A549 (cell line): ENCODE measurements at regions not wholly inside any gene's neighbourhood (a gene's known extent, or its start where the extent isn't known, plus 50 kb on each side); places are given as distances from the start of the nearest gene placed in this dataset.

Source experiments
- ATAC-seq, 2 experiments: fragments of 200-7000 bp in 1 of 2; fragments of >200 bp in 1 of 2; cut with Nextera tagmentation in 1 of 2; cut with Tn5 transposase in 1 of 2; 3 replicates each; pipeline versions ENCODE4 v1.8.0 to v1.9.1; 2018 to 2020; ENCODE audit warnings: mild to moderate bottlenecking in 1 of 2, moderate library complexity in 1 of 2
- CTCF ChIA-PET: fragments of 300-600 bp; sonication (Branson Sonifier 250); formaldehyde crosslinking; extraction: SDS; loops from one replicate; lab custom pipeline; 2021; ENCODE audit warnings: antibody characterized with exemption, inconsistent platforms; lab: Yijun Ruan, JAX
- POLR2A ChIA-PET: fragments of 350-600 bp; formaldehyde crosslinking; extraction: SDS; loops from one replicate; lab custom pipeline; 2021; ENCODE audit warnings: antibody characterized with exemption, inconsistent platforms; lab: Yijun Ruan, JAX
- DNase-seq, 2 experiments: peaks; one replicate each; pipeline versions ENCODE4 v3.0.0 to v3.0.0-alpha.2; 2011 to 2016; ENCODE audit warnings: low read depth in 1 of 2, low spot score in 1 of 2
- FAIRE-seq: peaks from 2 replicates; lab custom pipeline; 2011; peaks lifted over from hg19 to GRCh38; lab: Jason Lieb, UNC
- H3K27ac ChIP-seq, 2 experiments: fragments of >200 bp; sonication (Bioruptor Twin); formaldehyde crosslinking; 3 replicates each; pipeline ENCODE4 v1.5.1; 2016 to 2017
- H3K4me1 ChIP-seq: fragments of >200 bp; sonication (Bioruptor Twin); formaldehyde crosslinking; 3 replicates; pipeline ENCODE4 v1.6.1; 2016
- H3K4me2 ChIP-seq: fragments of >200 bp; sonication (Bioruptor Twin); formaldehyde crosslinking; 3 replicates; pipeline ENCODE4 v1.6.1; 2016
- H3K4me3 ChIP-seq: fragments of >200 bp; sonication (Bioruptor Twin); formaldehyde crosslinking; 3 replicates; pipeline ENCODE4 v1.5.1; 2016
- H3K9me3 ChIP-seq: fragments of >200 bp; sonication (Bioruptor Twin); formaldehyde crosslinking; 3 replicates; pipeline ENCODE4 v1.6.1; 2016
- ATOH8 ChIP-seq: fragments of 250-450 bp; sonication (Bioruptor Pico); IDR thresholded peaks from 2 replicates; pipeline ENCODE4 v1.5.0; 2020; ENCODE audit warnings: low read depth, mild to moderate bottlenecking, moderate library complexity
- BCL3 ChIP-seq: fragments of >200 bp; sonication (Bioruptor Twin); formaldehyde crosslinking; IDR thresholded peaks from 3 replicates; pipeline ENCODE4 v1.6.1; 2016
- CEBPB ChIP-seq, 2 experiments: fragments of >200 bp in 1 of 2; sonication (Bioruptor Twin) in 1 of 2; formaldehyde crosslinking in 1 of 2; IDR thresholded peaks; 2 replicates each; pipeline ENCODE4 v1.6.1; 2012 to 2016
- CHD2 ChIP-seq: fragments of 150-350 bp; IDR thresholded peaks from 2 replicates; pipeline ENCODE4 v1.6.1; 2014; ENCODE audit warnings: low read length; ENCODE audit not compliant: partially characterized antibody
- EHMT2 ChIP-seq: fragments of 200-600 bp; sonication (generic); IDR thresholded peaks from 2 replicates; pipeline ENCODE4 v1.6.1; 2016; ENCODE audit warnings: antibody characterized with exemption, low read depth, mild to moderate bottlenecking, moderate library complexity
- FOSL2 ChIP-seq, 2 experiments: fragments of 450-650 bp in 1 of 2; fragments of >200 bp in 1 of 2; sonication (Bioruptor Twin) in 1 of 2; formaldehyde crosslinking; IDR thresholded peaks; 2 replicates each; pipeline versions ENCODE4 v1.5.0 to v1.6.1; 2016 to 2020; ENCODE audit warnings: mild to moderate bottlenecking in 1 of 2, moderate library complexity in 1 of 2
- GATA3 ChIP-seq: IDR thresholded peaks from 2 replicates; pipeline ENCODE4 v1.6.1; 2012; ENCODE audit warnings: borderline replicate concordance
- HDAC2 ChIP-seq: fragments of 200-600 bp; sonication (generic); IDR thresholded peaks from 2 replicates; pipeline ENCODE4 v1.6.1; 2016
- HOXA7 ChIP-seq: fragments of 250-450 bp; sonication (Bioruptor Pico); IDR thresholded peaks from 2 replicates; pipeline ENCODE4 v1.5.0; 2020; ENCODE audit warnings: mild to moderate bottlenecking, moderate library complexity
- MAFK ChIP-seq: fragments of 450-650 bp; IDR thresholded peaks from 2 replicates; pipeline ENCODE4 v1.6.1; 2014; ENCODE audit not compliant: partially characterized antibody
- MYC ChIP-seq: IDR thresholded peaks from 2 replicates; pipeline ENCODE4 v1.6.1; 2012; ENCODE audit warnings: mild to moderate bottlenecking, inconsistent platforms, low read length, improper control_type of control experiment, borderline replicate concordance
- NFE2L2 ChIP-seq: fragments of 150-350 bp; conservative IDR thresholded peaks from 2 replicates; pipeline ENCODE4 v1.6.1; 2014; ENCODE audit warnings: low read length
- NR3C1 ChIP-seq: fragments of >200 bp; sonication (Bioruptor Twin); formaldehyde crosslinking; IDR thresholded peaks from 3 replicates; pipeline ENCODE4 v1.6.1; 2017
- POLR2AphosphoS2 ChIP-seq: conservative IDR thresholded peaks from 2 replicates; pipeline ENCODE4 v1.6.1; 2012; ENCODE audit warnings: low read length, improper control_type of control experiment, inconsistent platforms
- RCOR1 ChIP-seq: fragments of 150-350 bp; IDR thresholded peaks from 2 replicates; pipeline ENCODE4 v1.6.1; 2014; ENCODE audit warnings: antibody characterized with exemption, low read length, low read depth
- RNF2 ChIP-seq: fragments of 200-600 bp; sonication (generic); IDR thresholded peaks from 2 replicates; pipeline ENCODE4 v1.6.1; 2016; ENCODE audit warnings: low read depth, mild to moderate bottlenecking, antibody characterized with exemption, moderate library complexity, borderline replicate concordance
- TFCP2L1 ChIP-seq: fragments of 250-450 bp; sonication (Bioruptor Pico); IDR thresholded peaks from 2 replicates; pipeline ENCODE4 v1.5.0; 2021; ENCODE audit warnings: mild to moderate bottlenecking
- TP53 ChIP-seq: fragments of 250-450 bp; sonication (Bioruptor Pico); IDR thresholded peaks from 2 replicates; pipeline ENCODE4 v1.5.0; 2021; ENCODE audit warnings: mild to moderate bottlenecking, moderate library complexity
- USF2 ChIP-seq: fragments of 450-650 bp; IDR thresholded peaks from 2 replicates; pipeline ENCODE4 v1.6.1; 2014; ENCODE audit warnings: antibody characterized with exemption
- ZC3H11A ChIP-seq: fragments of 450-650 bp; IDR thresholded peaks from 2 replicates; pipeline ENCODE4 v1.6.1; 2014; ENCODE audit warnings: antibody characterized with exemption, mild to moderate bottlenecking
- WGBS: methylation state at CpG from one replicate; pipeline ENCODE4 v1.1.6; 2017; ENCODE audit errors: missing lambda C conversion rate; 5-methylcytosine and 5-hydroxymethylcytosine counted together
- TF ChIP-seq, protein P1 (sequence below): IDR thresholded peaks from 2 replicates; pipeline ENCODE4 v1.6.1; 2012
- TF ChIP-seq, protein P2 (sequence below): fragments of >200 bp; sonication (Bioruptor Twin); formaldehyde crosslinking; IDR thresholded peaks from 2 replicates; pipeline ENCODE4 v1.6.1; 2016
- TF ChIP-seq, protein P3 (sequence below): fragments of 150-350 bp; IDR thresholded peaks from 2 replicates; pipeline ENCODE4 v1.6.1; 2014; ENCODE audit warnings: low read depth, mild to moderate bottlenecking, low read length

- TF ChIP-seq MAFK (no peak), POLR2AphosphoS2 (no peak), TFCP2L1 (CRISPR knock-in tag) (no peak), NFE2L2 (no peak)
- DNase-seq (no peak), FAIRE-seq (no peak), ATAC-seq (no peak)
- Histone ChIP-seq H3K4me2 (no peak overlapping the region), H3K4me1 (no peaks in the 10 kb centered on the region), H3K4me3 (no peak overlapping the region), H3K9me3 (no peaks in the 10 kb centered on the region), H3K27ac (no peak overlapping the region)
- WGBS = 0% methylated on average over 1 of the region's 1 CpG
- CTCF ChIA-PET = no interaction called here
- POLR2A ChIA-PET = no interaction called here
These were observed 606.0 kb downstream of the KCTD8 start for GRCh38 chr4:43842594-43842993.

DNA sequence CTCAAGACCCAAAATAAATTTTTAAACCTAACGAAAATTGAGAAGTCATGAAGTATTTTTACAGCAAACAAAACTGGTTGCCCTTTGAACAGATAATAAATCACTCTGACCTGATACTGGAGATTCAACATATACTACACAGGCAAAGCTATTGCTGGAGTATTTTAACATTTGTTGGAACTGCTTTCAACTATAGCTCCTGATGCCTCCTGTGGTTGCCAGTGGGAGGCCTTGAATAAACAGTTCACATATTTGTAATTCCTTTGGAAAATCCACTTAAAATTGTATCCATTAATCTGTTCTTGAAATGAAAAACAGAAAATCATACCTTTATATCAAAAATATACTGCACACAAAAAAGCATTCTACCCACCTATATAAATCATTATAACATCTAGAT is 605.1 kb downstream of the KCTD8 start:
- no peaks in the 10 kb centered on the region for H3K4me1 ChIP-seq
- no peak overlapping the region for H3K4me2 ChIP-seq
- no peak overlapping the region for H3K4me3 ChIP-seq
- POLR2A ChIA-PET = no interaction called here
- WGBS = 0% methylated on average over 1 of the region's 1 CpG
- ATAC-seq = no peak
- DNase-seq = no peak
- H3K27ac ChIP-seq = no peak overlapping the region
- TF ChIP-seq ZC3H11A = no peak
- TF ChIP-seq, protein P1, sequence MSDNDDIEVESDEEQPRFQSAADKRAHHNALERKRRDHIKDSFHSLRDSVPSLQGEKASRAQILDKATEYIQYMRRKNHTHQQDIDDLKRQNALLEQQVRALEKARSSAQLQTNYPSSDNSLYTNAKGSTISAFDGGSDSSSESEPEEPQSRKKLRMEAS = no peak
- no peak for TF ChIP-seq HOXA7
- no peak for TF ChIP-seq RCOR1
- TF ChIP-seq, protein P2, sequence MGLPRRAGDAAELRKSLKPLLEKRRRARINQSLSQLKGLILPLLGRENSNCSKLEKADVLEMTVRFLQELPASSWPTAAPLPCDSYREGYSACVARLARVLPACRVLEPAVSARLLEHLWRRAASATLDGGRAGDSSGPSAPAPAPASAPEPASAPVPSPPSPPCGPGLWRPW = no peak
- TF ChIP-seq RNF2 = no peak
- TF ChIP-seq USF2 = no peak
- TF ChIP-seq HDAC2 = no peak
- no peak for TF ChIP-seq CEBPB (IDR thresholded peaks at IDR 0.05)
- no peak for TF ChIP-seq NR3C1
- TF ChIP-seq ATOH8 (CRISPR knock-in tag) = no peak
- no peak for TF ChIP-seq CHD2
- TF ChIP-seq MYC = no peak
- no peak for TF ChIP-seq TP53 (CRISPR knock-in tag)
- no peak for TF ChIP-seq GATA3
- TF ChIP-seq, protein P3, sequence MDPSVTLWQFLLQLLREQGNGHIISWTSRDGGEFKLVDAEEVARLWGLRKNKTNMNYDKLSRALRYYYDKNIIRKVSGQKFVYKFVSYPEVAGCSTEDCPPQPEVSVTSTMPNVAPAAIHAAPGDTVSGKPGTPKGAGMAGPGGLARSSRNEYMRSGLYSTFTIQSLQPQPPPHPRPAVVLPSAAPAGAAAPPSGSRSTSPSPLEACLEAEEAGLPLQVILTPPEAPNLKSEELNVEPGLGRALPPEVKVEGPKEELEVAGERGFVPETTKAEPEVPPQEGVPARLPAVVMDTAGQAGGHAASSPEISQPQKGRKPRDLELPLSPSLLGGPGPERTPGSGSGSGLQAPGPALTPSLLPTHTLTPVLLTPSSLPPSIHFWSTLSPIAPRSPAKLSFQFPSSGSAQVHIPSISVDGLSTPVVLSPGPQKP = no peak
- TF ChIP-seq FOSL2 (IDR thresholded peaks at IDR 0.05) = no peak
- no peak for TF ChIP-seq FOSL2 (CRISPR knock-in tag; IDR thresholded peaks at IDR 0.05)
- TF ChIP-seq EHMT2 = no peak
- TF ChIP-seq BCL3 = no peak
- CTCF ChIA-PET = no interaction called here
- no peaks in the 10 kb centered on the region for H3K9me3 ChIP-seq
- FAIRE-seq = no peak
